PC-3 (cell line): ENCODE measurements at regions not wholly inside any gene's neighbourhood (a gene's known extent, or its start where the extent isn't known, plus 50 kb on each side); places are given as distances from the start of the nearest gene placed in this dataset.

ENCODE experiments used
- CTCF ChIP-seq: fragments of 300-600 bp; sonication (generic); conservative IDR thresholded peaks from 2 replicates; pipeline ENCODE4 v1.5.1; 2017; ENCODE audit warnings: antibody characterized with exemption, low read depth, mild to moderate bottlenecking, low read length
- EZH2 ChIP-seq: fragments of 300-600 bp; sonication (generic); IDR thresholded peaks from one replicate; pipeline ENCODE4 v1.6.1; 2017; ENCODE audit warnings: antibody characterized with exemption, mild to moderate bottlenecking, low read length; ENCODE audit not compliant: unreplicated experiment
- EZH2phosphoT487 ChIP-seq: fragments of 300-600 bp; sonication (generic); IDR thresholded peaks from 2 replicates; pipeline ENCODE4 v1.6.1; 2018; ENCODE audit warnings: mild to moderate bottlenecking, antibody characterized with exemption, low read length, borderline replicate concordance

GRCh38 chr9:135307300-135307699 is 172.3 kb upstream of the PPP1R26 start:
- no peak for TF ChIP-seq CTCF
- TF ChIP-seq EZH2, result no peak
- TF ChIP-seq EZH2phosphoT487, result no peak
